Lung (tissue), 11 donors: ENCODE measurements at regions not wholly inside any gene's neighbourhood (a gene's known extent, or its start where the extent isn't known, plus 50 kb on each side); places are given as distances from the start of the nearest gene placed in this dataset.

ENCODE experiments used
- ATAC-seq: fragments of 200-7000 bp; cut with Tn5 transposase; one replicate; pipeline ENCODE4 v1.9.1; 2020; ENCODE audit warnings: moderate number of reproducible peaks; ENCODE audit not compliant: insufficient read depth, low FRiP score
- DNase-seq, 3 donors: peaks; one replicate each; pipeline ENCODE4 v3.0.0-alpha.2; 2013 to 2017
- H3K27ac ChIP-seq, 2 donors: one replicate each; pipeline ENCODE4 v1.5.1; 2013; ENCODE audit warnings: mild to moderate bottlenecking in 2 of 2, moderate library complexity in 2 of 2, control low read depth in 1 of 2, inconsistent platforms in 1 of 2, low read depth in 1 of 2, low read length in 1 of 2
- H3K27me3 ChIP-seq, 3 donors: one replicate each; pipeline ENCODE4 v1.5.1; 2013; ENCODE audit warnings: low read length in 2 of 3; ENCODE audit not compliant: control insufficient read depth in 3 of 3, insufficient read depth in 3 of 3
- H3K36me3 ChIP-seq, 4 donors: one replicate each; pipeline ENCODE4 v1.5.1; 2013; ENCODE audit warnings: low read length in 4 of 4, mild to moderate bottlenecking in 1 of 4, moderate library complexity in 1 of 4; ENCODE audit not compliant: control insufficient read depth in 4 of 4, insufficient read depth in 4 of 4
- H3K4me1 ChIP-seq, 5 donors: one replicate each; pipeline ENCODE4 v1.5.1; 2013; ENCODE audit warnings: low read length in 5 of 5, mild to moderate bottlenecking in 2 of 5, moderate library complexity in 1 of 5; ENCODE audit not compliant: control insufficient read depth in 5 of 5, insufficient read depth in 5 of 5
- H3K4me3 ChIP-seq: one replicate; pipeline ENCODE4 v1.5.1; 2013; ENCODE audit warnings: mild to moderate bottlenecking, control low read depth, moderate library complexity
- H3K9ac ChIP-seq, 2 donors: one replicate each; pipeline ENCODE4 v1.5.1; 2013; ENCODE audit warnings: low read length in 2 of 2, control low read depth in 1 of 2; ENCODE audit not compliant: insufficient read depth in 1 of 2
- H3K9me3 ChIP-seq, 4 donors: one replicate each; pipeline ENCODE4 v1.5.1; 2013; ENCODE audit warnings: low read length in 3 of 4, mild to moderate bottlenecking in 1 of 4, moderate library complexity in 1 of 4; ENCODE audit not compliant: control insufficient read depth in 4 of 4, insufficient read depth in 3 of 4
- CTCF ChIP-seq: IDR thresholded peaks from 2 replicates; pipeline ENCODE4 v1.5.1; 2012; ENCODE audit warnings: mild to moderate bottlenecking; ENCODE audit errors: control extremely low read depth, extremely low read depth
- WGBS, 2 donors: extraction: QIAGEN DNeasy Blood & Tissue Kit; methylation state at CpG; one replicate each; pipeline ENCODE4 v1.1.7; 2013; 5-methylcytosine and 5-hydroxymethylcytosine counted together
- donor health status: control.
- donor health status: control.
- donor health status: Bipolar disorder and iron deficiency.
- donor health status: healthy.
- donor health status: DM: yes; HTN: yes; CAD: no.

- H3K36me3 ChIP-seq: peaks cover 4 to 10% (median 7%) of the 10 kb centered on the region in 4 donors
- no peaks in the 10 kb centered on the region for H3K27me3 ChIP-seq
- H3K9me3 ChIP-seq: no peaks in the 10 kb centered on the region
- no peak overlapping the region for H3K9ac ChIP-seq
- TF ChIP-seq CTCF: no peak
- WGBS, 2 donors: 80 to 88% methylated on average over 14 of the region's 14 CpGs
- DNase-seq (no peak), ATAC-seq (no peak)
- peak overlapping the region in 1 of 2 donors; percentile 15 for H3K27ac ChIP-seq
- H3K4me3 ChIP-seq: no peak overlapping the region
- peaks cover 0 to 2% (median 0%) of the 10 kb centered on the region in 5 donors for H3K4me1 ChIP-seq
Observed at GRCh38 chr2:196307775-196308305, 136.5 kb upstream of the STK17B start.

GRCh38 chr2:196309691-196310090 lies 138.3 kb upstream of the STK17B start:
- no peak overlapping the region for H3K27ac ChIP-seq
- no peaks in the 10 kb centered on the region for H3K27me3 ChIP-seq
- no peak for TF ChIP-seq CTCF
- H3K4me1 ChIP-seq: peaks cover 0 to 2% (median 0%) of the 10 kb centered on the region in 5 donors
- H3K9me3 ChIP-seq: no peaks in the 10 kb centered on the region
- no peak overlapping the region for H3K9ac ChIP-seq
- no peak overlapping the region for H3K4me3 ChIP-seq
- DNase-seq (no peak), ATAC-seq (no peak)
- peaks cover 2 to 10% (median 6%) of the 10 kb centered on the region in 4 donors for H3K36me3 ChIP-seq

- DNase-seq (no peak), ATAC-seq (no peak)
- H3K9me3 ChIP-seq: no peaks in the 10 kb centered on the region
- H3K9ac ChIP-seq: no peak overlapping the region
- peaks cover 0 to 3% (median 0%) of the 10 kb centered on the region in 5 donors for H3K4me1 ChIP-seq
- peaks cover 0 to 15% (median 1%) of the 10 kb centered on the region in 4 donors for H3K36me3 ChIP-seq
- no peaks in the 10 kb centered on the region for H3K27me3 ChIP-seq
- TF ChIP-seq CTCF: no peak
- WGBS, 2 donors: 69 to 72% methylated on average over 1 of the region's 1 CpG
- peak overlapping the region in 1 of 2 donors; percentile 10 for H3K27ac ChIP-seq
- H3K4me3 ChIP-seq: no peak overlapping the region
Observed at GRCh38 chr2:196314157-196314556, 142.8 kb upstream of the STK17B start.

GRCh38 chr2:196314780-196315179 lies 143.4 kb upstream of the STK17B start:
- no peak for TF ChIP-seq CTCF
- Histone ChIP-seq H3K4me1 (peaks cover 0 to 3% (median 0%) of the 10 kb centered on the region in 5 donors), H3K9ac (no peak overlapping the region), H3K27ac (no peak overlapping the region), H3K4me3 (no peak overlapping the region), H3K27me3 (no peaks in the 10 kb centered on the region), H3K9me3 (no peaks in the 10 kb centered on the region), H3K36me3 (peaks cover 0 to 15% (median 3%) of the 10 kb centered on the region in 4 donors)
- WGBS, 2 donors: 86 to 89% methylated on average over 4 of the region's 4 CpGs
- DNase-seq (no peak), ATAC-seq (no peak)
